NCI-H1436 (cell line): ENCODE measurements at regions not wholly inside any gene's neighbourhood (a gene's known extent, or its start where the extent isn't known, plus 50 kb on each side); places are given as distances from the start of the nearest gene placed in this dataset.
A peak's percentile ranks its signal among the peaks of the same experiment; 100 is the strongest.
"Not testable (repeated sequence)": the region's sequence is repeated elsewhere in the genome, so short reads cannot be mapped to it uniquely, and the experiment has no call there.

Experiments used
- DNase-seq: peaks from one replicate; lab custom pipeline; 2025; lab: John Stamatoyannopoulos, UW

DNA sequence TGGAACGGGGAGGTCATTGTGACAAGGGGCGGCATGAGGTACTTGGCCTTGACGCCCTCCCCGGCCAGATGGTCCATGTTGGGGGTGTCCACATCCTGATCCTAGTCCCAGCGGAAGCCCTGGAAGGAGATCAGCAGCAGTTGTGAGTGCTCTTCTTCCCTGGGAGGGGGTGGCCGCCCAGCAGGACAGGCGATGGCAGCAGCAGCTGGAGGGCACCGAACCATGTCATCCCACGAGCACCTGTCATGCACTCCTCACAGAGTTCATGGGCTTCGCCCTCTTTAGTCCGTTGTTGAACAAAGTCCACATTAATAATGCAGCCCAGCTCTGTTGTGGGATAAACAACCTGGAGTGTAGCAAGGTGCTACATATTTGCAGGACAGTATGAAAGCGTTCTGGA lies 130.7 kb downstream of the UNC93B1 start:
- DNase-seq = not testable (repeated sequence)

DNA sequence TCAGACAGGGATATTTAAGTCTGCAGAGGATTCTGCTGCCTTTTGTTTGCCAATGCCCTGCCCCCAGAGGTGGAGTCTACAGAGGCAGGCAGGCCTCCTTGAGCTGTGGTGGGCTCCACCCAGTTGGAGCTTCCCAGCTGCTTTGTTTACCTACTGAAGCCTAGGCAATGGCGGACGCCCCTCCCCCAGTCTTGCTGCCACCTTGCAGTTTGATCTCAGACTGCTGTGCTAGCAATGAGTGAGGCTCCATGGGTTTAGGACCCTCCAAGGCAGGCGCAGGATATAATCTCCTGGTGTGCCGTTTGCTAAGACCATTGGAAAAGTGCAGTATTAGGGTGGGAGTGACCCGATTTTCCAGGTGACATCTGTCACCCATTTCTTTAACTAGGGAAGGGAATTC lies 132.7 kb downstream of the UNC93B1 start:
- not testable (repeated sequence) for DNase-seq

DNA sequence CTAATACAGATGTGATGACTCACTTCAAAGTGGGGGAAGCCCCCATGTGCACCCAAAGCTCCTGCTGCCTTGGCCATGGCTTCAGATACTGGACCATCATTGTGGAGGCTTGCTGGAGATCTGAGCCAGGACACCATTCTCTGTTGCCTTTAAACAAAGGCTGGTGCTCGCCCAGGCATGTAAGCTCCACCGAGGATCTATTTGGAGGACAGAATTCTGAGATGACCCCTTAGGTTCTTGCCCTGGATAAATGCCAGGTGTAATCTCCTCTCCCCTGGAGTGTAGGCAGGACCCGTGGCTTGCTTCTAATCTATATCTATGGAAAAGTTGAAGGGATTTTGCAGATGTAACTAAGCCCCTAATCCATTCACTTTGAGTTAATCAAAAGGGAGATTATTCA lies 141.0 kb downstream of the UNC93B1 start:
- DNase-seq = not testable (repeated sequence)

DNA sequence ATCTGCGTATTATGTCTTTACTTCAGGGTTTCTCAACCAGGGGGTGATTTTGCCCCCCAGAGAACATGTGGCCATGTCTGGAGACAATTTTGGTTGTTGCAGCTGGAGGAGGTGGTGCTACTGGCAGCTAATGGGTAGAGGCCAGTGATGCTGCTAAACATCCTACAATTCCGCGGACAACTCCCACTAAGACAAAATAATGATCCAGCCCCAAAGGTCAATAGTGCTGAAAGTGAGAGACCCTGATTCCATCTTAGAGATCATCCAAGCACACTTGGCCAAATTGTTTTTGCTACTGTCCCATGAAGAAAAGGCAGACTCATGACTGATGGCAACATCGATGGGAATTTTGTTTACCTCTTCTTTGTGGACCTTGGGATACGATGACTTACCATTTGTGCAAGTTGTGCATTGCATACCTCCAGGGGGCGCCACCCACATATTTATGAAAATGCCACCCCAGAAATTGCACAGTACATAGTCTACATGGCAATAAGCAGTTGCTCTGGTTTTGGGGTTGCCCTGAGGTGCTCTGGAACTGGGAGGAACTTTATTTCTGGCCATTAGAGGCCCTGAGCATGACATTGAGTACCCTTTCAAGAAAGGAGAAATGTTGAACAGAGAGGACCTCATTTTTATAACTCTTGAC lies 144.3 kb downstream of the UNC93B1 start:
- DNase-seq = not testable (repeated sequence)

DNA sequence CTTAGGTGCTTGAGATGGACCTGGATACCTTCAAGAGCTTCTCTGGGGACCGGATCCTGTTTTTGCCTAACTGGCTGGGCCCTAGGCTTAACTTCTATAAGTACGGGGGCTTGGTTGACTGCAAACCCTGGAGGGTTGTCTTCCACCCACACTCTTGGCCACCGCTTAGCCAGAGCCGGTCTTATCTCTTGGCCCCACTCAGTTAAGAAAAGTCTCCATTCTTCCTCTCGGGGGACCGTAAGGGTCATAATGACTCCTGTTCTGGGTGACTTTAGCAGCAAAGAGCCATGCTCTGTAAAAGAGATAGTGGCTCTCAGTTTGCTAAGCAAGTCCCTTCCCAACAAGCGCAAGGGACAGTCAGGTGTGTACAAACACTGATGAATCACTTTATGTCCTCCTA lies 153.2 kb downstream of the UNC93B1 start:
- not testable (repeated sequence) for DNase-seq

DNA sequence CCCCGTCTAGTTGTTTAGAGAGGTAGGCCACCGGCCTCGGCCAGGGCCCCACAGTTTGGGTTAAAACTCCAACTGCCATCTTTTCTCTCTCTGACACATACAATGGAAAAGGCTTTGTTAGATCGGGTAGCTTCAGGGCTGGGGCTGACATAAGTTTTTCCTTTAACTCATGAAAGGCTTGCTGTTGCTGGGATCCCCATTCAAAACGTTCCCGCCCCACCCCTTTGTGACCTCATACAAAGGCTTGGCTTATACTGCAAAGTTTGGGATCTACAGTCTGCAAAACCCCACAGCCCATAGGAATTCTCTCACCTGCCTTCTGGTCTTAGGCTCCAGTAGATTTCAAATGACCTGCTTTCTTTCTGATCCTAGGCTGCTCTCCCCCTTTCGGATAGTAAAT lies 154.1 kb downstream of the UNC93B1 start:
- DNase-seq = not testable (repeated sequence)

DNA sequence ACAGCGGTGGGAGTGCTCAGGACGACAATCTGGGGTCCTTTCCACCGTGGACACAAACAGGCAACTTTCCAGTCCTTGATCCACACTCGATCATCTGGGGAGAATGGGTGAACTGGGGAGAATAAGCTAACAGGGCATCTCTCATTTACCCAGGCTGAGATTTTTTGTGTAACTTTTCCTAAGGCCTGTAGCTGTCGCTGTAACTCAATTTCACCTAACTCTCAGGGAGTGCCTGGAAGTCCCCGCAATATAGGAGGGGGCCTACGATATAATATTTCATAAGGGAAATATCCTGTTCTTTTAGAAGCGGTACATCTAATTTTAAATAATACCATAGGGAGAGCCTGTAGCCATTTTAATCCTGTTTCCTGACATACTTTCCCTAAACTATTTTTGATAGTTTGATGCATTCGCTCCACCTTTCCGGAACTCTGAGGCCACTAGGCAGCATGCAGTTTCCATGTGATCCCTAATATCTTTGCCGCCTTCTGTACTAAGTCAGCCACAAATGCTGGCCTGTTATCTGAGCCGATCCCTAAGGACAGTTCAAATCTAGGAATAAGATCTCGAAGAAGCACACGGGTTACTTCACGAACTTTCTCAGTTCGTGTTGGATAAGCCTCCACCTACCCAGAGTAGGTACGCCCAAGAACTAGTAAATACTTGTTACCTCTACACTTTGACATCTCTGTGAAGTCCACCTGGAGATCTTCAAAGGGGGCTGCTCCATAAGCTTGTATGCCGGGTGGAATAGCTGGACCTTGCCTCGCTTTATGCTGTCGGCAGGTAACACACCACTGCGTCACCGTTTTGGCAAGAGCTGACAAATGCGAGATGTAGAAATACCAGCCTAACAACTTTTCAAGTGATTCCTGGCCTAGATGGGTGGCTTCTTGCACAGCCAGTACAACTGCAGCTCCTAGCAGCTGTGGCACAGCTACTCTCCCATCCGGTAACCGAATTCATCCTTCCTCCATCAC lies 155.7 kb downstream of the UNC93B1 start:
- not testable (repeated sequence) for DNase-seq

DNA sequence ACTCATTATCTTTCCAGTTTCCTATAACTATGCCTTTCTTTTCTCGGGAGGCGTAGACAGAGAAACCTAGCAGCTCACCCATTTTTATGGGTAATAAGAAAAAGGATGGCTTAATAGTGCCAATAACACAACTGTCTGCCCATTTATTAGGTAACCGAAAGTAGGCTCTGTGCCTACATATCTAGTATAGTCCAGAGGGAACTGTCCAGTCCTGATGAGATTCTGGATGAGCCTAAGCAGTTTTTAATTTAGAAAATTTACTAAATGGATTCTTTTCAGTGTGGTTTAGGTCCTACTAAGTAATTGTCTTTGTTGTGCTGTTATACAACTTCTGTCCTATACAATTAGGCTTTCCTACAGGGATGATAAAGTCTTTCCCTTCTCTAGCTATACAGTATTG lies 157.6 kb downstream of the UNC93B1 start:
- DNase-seq = not testable (repeated sequence)

DNA sequence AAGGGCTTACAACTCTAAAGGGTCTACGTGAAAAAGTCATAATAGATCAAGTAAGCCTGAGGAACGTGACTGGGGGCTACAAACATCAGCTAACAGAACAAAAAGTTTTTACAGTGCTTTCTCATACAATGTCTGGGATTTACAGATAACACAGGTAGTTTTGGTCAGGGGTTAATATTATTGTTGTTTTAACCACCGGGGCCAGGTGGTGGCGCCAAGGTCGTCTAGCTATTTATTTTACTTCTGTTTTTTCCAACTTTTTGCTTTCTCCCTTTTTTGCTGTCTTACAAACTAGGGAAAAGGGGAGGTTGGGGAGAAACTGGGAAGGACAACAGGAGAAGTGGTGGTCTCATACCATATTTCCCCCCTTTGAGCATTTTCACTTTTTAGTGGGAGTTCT lies 158.6 kb downstream of the UNC93B1 start:
- DNase-seq = not testable (repeated sequence)

DNA sequence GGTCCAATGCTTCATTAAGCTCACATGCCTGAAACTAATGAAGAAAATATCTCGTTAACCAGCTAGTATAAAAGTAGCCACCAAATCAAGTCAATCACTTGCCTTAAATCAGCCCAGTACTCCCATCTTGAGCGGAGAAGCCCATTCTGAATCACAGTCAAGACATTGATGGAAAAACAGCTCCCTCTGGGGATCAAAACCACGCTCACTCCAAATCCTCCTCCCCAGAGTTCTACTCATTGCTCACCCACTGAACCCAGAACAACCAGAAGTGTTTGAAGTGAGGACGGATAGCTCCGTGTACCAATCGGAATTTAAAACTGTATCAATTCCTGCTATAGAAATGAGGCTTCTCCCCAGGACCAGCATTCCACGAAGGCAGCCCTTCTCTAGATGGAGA lies 163.3 kb downstream of the UNC93B1 start:
- DNase-seq = not testable (repeated sequence)

DNA sequence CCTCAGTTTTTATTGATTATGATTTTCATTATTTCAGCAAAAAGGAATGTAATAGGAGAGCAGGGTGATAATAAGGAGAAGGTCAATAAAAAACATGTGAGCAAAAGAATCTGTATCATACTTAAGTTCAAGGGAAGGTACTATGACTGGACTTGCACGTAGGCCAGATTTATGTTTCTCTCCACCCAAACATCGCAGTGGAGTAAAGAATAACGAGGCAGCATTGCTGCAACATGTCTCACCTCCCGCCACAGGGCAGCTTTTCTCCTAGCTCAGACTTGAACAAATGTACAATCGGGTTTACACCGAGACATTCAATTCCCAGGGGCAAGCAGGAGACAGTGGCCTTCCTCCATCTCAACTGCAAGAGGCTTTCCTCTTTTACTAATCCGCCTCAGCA lies 155.7 kb upstream of the ALDH3B2 start:
- not testable (repeated sequence) for DNase-seq

DNA sequence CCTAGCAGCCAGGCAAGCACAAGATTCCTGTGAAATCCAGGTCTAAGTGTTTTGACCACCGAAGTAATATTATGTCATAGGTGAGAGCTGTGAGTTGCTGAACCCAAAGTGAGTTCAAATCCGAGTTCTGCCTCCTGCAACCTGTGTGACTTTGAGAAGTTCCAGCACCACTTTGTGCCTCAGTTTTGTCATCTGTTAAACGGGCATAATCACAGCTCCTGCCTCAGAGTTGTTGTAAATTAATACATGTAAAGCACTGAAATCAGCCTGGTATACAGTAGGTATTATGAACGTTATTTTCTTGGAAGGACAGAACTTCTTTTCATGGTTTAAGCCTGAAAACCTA lies 152.5 kb upstream of the ALDH3B2 start:
- not testable (repeated sequence) for DNase-seq

DNA sequence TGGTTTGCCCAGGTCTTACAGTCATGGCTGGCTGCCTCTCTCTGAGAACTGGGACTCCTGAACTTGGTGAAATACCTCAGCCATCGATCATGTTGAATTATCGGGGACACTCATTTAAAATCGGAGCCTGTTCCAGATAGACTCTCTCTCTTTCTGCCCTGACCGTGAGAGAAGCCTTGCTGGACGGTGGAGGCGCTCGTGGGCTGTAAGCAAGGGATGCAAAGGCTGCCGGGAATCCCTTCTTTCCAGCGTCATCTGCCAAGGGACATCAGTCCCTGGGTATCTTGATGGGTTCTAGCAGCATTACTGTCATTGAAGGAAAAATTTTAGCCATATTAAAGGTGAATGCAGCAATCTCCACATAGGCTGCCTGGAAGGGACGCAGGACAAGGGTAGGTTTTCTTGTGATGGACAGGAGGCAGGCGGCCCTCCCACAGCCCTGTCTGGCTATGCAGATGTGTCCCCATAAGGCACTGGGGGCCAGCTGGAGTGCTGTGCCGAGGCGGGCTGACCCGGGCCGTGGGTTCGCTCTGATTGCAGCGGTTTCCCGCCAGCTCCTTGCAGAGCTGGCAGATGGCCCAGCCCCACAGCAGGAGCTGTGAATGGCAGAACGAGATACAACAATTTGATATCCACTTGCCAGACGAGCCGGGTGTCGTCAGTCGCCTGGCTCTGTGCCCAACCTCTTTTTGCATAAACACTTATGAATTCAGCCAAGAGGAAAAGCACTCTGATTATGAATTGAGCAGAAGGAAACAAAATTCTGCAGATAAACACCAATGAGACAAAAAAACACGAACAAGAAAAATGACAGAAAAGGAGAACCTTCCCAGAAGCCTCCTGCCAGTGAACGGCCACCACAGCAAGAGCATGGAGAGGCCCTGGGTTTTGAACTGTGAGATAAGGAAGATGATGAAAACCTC lies 151.9 kb upstream of the ALDH3B2 start:
- not testable (repeated sequence) for DNase-seq

DNA sequence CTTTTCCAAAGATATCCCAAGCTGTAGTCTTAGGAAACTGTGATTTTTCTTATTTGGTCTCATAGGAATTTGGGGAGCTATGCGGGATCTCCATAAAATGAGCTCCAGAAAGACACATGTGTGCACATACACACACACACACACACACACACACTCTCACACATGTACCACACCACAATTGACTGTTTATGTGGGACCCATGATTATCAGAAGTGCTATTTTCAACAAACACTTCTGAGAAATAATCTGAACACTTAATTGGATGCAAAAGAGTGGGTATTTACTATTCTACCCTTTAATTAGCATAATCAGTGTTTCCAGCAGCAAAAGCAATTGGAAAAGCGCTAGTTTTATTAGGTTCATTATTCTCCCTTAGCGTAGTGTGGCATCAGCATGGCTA lies 150.4 kb upstream of the ALDH3B2 start:
- DNase-seq = not testable (repeated sequence)

DNA sequence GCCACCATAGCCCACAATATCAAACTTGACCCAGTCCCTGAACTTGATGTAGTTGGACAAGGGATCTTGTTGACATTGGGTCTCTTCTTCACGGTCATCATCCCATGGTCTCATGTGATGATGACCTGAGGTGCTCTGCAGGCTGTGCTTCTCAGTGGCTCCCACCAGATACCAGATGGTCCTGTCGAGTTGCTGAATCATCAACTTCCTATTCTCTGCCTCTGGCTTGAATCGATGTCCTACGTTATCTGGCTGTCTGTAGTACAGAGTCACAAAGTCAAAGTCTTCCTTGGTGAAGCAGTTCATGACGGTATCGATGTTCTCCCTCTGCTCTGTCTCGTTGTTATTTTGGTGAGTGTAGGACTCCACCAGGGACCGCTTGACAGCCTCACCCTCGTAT lies 145.7 kb upstream of the ALDH3B2 start:
- DNase-seq = no peak

DNA sequence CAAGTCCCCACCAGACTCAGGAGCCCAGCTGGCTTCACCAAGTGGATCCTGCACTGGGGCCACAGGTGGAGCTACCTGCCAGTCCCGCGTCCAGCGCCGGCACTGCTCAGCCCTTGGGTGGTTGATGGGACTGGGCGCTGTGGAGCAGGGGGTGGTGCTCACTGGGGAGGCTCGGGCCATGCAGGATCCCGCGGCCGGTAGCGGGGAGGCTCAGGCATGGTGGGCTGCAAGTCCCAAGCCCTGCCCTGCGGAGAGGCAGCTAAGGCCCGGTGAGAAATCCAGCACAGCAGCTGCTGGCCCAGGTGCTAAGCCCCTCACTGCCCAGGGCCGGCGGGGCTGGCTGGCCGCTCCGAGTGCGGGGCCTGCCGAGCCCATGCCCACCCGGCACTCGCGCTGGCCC lies 143.1 kb upstream of the ALDH3B2 start:
- not testable (repeated sequence) for DNase-seq

DNA sequence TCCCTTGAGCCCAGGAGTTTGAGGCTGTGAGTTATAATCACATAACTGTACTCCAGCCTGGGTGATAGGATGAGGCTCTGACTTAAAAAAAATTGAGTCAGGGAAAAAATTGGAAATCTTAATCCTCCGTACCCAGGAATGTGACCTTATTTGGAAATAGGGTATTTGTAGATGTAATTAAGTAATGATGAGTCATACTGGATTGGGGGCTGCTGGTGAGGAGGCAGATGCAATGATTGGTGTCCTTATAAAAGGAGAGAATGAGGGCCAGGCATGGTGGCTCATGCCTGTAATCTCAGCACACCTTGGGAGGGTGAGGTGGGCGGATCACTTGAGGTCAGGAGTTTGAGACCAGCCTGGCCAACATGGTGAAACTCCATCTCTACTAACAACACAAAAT lies 134.9 kb upstream of the ALDH3B2 start:
- DNase-seq = not testable (repeated sequence)

DNA sequence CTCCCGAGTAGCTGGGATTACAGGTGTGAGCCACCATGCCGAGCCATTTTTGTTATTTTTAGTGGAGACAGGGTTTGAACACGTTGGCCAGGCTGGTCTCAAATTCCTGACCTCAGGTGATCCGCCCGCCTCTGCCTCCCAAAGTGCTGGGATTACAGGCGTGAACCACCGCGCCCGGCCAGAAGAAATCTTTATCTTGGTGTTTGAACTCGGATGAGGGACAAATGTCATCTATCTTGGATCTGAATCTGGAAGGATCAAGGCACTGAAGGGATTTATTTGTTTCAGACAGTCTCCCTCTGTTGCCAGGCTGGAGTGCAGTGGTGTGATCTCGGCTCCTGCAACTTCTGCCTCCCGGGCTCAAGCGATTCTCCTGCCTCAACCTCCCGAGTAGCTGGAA lies 133.5 kb upstream of the ALDH3B2 start:
- not testable (repeated sequence) for DNase-seq

DNA sequence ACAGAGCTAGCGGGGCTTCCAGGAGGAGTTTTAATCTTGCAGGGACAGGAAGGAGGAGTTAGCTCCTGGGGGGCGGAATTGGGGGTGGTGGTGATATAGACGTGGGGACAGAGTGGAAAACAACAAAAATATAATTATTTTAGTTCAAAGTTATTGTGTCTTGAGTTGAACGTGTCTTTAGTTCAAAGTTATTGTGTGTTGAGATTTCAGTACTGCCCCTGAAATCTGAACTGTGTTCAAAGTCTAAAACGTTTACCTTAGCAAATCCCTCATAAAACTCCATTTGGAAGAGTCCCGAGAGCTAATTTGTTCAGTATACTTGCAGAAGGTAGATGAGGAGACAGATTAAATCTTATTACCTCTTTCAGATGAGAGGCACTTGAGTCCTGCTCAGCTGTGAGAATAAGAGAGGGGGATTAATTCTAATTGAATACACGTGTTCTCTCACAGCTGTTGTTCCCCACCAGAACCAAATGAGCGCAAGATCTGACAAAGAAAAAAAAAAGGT lies 132.4 kb upstream of the ALDH3B2 start:
- DNase-seq = not testable (repeated sequence)

DNA sequence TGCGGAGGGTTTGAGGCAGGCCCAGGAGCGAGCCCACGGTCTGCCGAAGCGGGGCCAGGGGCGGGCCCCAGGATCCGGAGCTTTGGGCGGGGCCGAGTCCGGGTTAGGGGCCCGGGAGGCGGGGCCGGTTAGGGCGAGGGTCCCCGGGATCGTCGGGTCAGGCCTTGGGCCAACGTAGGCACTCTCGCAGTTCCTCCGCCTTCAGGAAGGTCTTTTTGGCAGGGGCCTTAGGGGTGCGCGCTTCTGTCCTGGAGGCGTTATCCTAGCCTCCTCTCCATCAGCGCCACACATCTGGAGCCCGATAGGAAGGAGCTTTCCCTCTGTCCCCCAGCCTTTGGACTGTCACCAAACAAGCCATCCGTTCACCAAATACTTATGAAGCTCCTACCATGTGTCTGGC lies 131.8 kb upstream of the ALDH3B2 start:
- DNase-seq = not testable (repeated sequence)

DNA sequence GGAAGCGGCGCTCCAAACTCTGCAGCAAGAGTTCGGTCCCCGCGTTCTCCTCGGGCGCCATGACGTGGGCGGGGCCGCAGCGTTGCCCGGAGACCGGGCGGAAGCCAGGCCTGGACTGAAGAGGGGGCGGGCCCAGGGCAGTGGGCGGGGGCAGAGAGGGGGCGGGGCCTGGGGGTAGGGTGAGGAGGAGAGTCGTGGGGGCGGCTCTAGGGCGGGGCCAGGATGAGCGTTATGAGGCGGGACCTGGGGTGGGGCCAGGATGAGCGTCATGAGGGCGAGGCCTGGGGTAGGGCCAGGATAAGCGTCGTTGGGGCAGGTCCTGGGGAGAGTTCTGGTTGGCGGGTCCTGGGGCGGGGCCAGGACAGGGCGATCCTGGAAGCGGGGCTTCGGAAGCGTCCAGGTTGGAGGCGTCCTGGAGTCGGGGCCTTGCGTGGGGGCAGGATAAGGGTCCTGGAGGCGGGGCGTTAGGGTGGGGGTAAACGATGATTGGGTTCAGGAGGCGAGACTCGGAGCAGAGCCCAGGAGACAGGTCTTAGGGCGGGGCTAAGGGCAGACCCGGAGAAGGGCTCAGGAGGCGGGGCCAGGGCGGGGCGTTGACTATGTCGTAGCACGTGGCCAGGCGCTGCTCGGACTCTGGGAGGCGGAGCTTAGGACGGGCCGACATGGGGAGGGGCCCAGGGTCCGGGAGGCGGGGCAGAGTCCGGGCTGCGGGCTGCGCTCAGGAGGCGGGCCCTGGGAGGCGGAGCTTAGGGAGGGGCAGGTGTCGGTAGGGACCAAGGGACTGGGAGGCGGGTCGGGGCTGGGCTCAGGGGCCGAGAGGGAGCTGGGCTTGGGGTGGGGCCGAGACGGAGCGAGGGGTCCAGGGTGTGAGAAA lies 131.1 kb upstream of the ALDH3B2 start:
- DNase-seq = peak; percentile 94
